Neural progenitor cell (in vitro differentiated cells): ENCODE measurements at regions not wholly inside any gene's neighbourhood (a gene's known extent, or its start where the extent isn't known, plus 50 kb on each side); places are given as distances from the start of the nearest gene placed in this dataset.

ENCODE experiments used
- EZH2 ChIP-seq: fragments of 200-600 bp; sonication (generic); IDR thresholded peaks from 2 replicates; pipeline ENCODE4 v1.6.1; 2017; ENCODE audit warnings: antibody characterized with exemption, mild to moderate bottlenecking, moderate library complexity
- EZH2phosphoT487 ChIP-seq: fragments of 200-600 bp; sonication (generic); IDR thresholded peaks from 2 replicates; pipeline ENCODE4 v1.6.1; 2017; ENCODE audit warnings: antibody characterized with exemption
- TF ChIP-seq, protein P1 (sequence below): fragments of 200-600 bp; sonication (generic); IDR thresholded peaks from 2 replicates; pipeline ENCODE4 v1.5.1; 2017; ENCODE audit warnings: antibody characterized with exemption, mild to moderate bottlenecking

DNA sequence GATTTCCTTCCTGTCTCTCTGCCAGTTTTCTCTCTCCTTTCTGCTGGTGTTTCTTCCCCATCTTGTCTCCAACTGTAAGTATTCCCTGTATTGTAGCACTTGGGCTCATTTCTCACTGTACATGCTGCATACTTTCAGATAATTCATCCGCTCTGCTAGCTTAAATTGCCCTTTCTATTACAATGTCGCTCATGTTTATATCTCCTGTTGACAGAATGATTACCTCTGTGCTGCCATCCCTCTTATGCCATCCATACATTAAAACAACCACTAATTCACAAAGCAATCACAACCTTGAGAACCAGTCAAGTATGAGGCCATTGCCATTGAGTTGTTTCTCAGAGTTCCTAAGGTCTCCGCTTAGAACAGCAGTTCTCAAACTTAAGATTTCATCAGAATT is 107.5 kb upstream of the SOX2 start:
- TF ChIP-seq EZH2 (no peak), EZH2phosphoT487 (no peak)
- TF ChIP-seq, protein P1, sequence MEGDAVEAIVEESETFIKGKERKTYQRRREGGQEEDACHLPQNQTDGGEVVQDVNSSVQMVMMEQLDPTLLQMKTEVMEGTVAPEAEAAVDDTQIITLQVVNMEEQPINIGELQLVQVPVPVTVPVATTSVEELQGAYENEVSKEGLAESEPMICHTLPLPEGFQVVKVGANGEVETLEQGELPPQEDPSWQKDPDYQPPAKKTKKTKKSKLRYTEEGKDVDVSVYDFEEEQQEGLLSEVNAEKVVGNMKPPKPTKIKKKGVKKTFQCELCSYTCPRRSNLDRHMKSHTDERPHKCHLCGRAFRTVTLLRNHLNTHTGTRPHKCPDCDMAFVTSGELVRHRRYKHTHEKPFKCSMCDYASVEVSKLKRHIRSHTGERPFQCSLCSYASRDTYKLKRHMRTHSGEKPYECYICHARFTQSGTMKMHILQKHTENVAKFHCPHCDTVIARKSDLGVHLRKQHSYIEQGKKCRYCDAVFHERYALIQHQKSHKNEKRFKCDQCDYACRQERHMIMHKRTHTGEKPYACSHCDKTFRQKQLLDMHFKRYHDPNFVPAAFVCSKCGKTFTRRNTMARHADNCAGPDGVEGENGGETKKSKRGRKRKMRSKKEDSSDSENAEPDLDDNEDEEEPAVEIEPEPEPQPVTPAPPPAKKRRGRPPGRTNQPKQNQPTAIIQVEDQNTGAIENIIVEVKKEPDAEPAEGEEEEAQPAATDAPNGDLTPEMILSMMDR = no peak
